ENCODE measurements at regions not wholly inside any gene's neighbourhood (a gene's known extent, or its start where the extent isn't known, plus 50 kb on each side); places are given as distances from the start of the nearest gene placed in this dataset.

DNA sequence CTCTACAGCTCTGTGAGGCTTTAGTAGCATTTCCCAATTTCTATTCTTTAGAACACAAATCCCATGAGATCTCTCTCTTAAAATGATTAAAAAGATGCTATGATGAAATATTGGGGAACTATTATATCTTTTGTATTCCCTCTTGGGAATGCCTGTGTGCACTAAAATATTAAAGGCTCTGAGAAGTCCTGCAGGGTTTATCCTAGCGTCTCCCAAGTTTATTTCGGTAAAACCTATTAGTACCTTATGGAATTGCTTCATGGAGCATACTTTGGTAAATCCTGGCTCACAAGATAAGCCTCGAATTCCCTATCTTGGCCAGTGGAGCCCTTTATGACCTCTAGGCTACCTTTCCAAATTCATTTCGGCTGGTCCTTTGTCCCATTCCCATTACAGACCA, 306.8 kb downstream of the VRK1 start:
- no peak overlapping the region for H3K56ac ChIP-seq (ENCODE audit: extremely low read depth, insufficient read depth, low read length)
- no peak overlapping the region for H2BK20ac ChIP-seq (ENCODE audit: low read depth, low read length)
- dilution Hi-C loops (cut with HindIII; ENCODE audit: low sequenced_read_pairs, unreplicated experiment) (no loop called here), intact Hi-C loops (cut with micrococcal nuclease) (no loop called here), in situ Hi-C loops (cut with MboI; ENCODE audit: low sequenced_read_pairs) (no loop called here)
- no TSS peak for BruUV-seq (replicated peaks)
- H2BK5ac ChIP-seq (ENCODE audit: low read depth, low read length, poor library complexity, severe bottlenecking): no peak overlapping the region
- H4K8ac ChIP-seq (ENCODE audit: low read depth in 2 of 2, low read length in 2 of 2): no peak overlapping the region
- H3K4me3 ChIP-seq (ENCODE audit: insufficient read depth, low read depth, low read length): no peak overlapping the region
- no peaks in the 10 kb centered on the region for H3K36me3 ChIP-seq (ENCODE audit: control insufficient read depth, insufficient read depth, low read length)
- no peak overlapping the region for H3K4me2 ChIP-seq (ENCODE audit: low read depth, low read length)
- no peak overlapping the region for H4K91ac ChIP-seq (ENCODE audit: insufficient read depth, low read depth, low read length)
- no peak overlapping the region for H2AFZ ChIP-seq (replicated peaks; ENCODE audit: low read length, poor library complexity)
- H3K79me1 ChIP-seq (ENCODE audit: low read depth in 1 of 2, low read length in 2 of 2): no peaks in the 10 kb centered on the region
- no peak overlapping the region for H3K14ac ChIP-seq (replicated peaks; ENCODE audit: low read depth, low read length)
- peaks cover 40% of the 10 kb centered on the region for H3K9me3 ChIP-seq (ENCODE audit: control insufficient read depth, insufficient read depth, low read length)
- WGBS, 2 experiments (ENCODE audit: extremely low coverage in 2 of 2, insufficient read length in 1 of 2): no CpG with 5 or more reads among the region's 4 CpGs
- H2AK9ac ChIP-seq (replicated peaks; ENCODE audit: low read depth, low read length, poor library complexity): no peak overlapping the region
- H2BK15ac ChIP-seq (ENCODE audit: low read depth, low read length): no peak overlapping the region
- no peak for TF ChIP-seq MAFK (IDR thresholded peaks at IDR 0.05; ENCODE audit: low read depth, low read length)
- TF ChIP-seq SMC3 (IDR thresholded peaks at IDR 0.05; ENCODE audit: low read depth, low read length): no peak
- TF ChIP-seq NFE2L2 (IDR thresholded peaks at IDR 0.05; ENCODE audit: low read depth, low read length): no peak
- TF ChIP-seq RFX5 (IDR thresholded peaks at IDR 0.05; ENCODE audit: low read depth, low read length): no peak
- TF ChIP-seq, protein P1, sequence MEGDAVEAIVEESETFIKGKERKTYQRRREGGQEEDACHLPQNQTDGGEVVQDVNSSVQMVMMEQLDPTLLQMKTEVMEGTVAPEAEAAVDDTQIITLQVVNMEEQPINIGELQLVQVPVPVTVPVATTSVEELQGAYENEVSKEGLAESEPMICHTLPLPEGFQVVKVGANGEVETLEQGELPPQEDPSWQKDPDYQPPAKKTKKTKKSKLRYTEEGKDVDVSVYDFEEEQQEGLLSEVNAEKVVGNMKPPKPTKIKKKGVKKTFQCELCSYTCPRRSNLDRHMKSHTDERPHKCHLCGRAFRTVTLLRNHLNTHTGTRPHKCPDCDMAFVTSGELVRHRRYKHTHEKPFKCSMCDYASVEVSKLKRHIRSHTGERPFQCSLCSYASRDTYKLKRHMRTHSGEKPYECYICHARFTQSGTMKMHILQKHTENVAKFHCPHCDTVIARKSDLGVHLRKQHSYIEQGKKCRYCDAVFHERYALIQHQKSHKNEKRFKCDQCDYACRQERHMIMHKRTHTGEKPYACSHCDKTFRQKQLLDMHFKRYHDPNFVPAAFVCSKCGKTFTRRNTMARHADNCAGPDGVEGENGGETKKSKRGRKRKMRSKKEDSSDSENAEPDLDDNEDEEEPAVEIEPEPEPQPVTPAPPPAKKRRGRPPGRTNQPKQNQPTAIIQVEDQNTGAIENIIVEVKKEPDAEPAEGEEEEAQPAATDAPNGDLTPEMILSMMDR (conservative IDR thresholded peaks at IDR 0.05; ENCODE audit: low read depth, low read length): no peak
- TF ChIP-seq MAZ (IDR thresholded peaks at IDR 0.05; ENCODE audit: borderline replicate concordance, low read depth, low read length): no peak
- H4K5ac ChIP-seq (ENCODE audit: low read depth, low read length): no peak overlapping the region
- H3K4me1 ChIP-seq (ENCODE audit: control insufficient read depth, insufficient read depth, low read length): no peaks in the 10 kb centered on the region
- H2BK120ac ChIP-seq (ENCODE audit: low read depth, low read length): no peak overlapping the region
- POLR2A ChIA-PET (ENCODE audit: unreplicated experiment): no interaction called here
- H3K27ac ChIP-seq (ENCODE audit: insufficient read depth, low read length): no peak overlapping the region
- no peak overlapping the region for H3K23ac ChIP-seq (ENCODE audit: low read depth, low read length)
- H2AK5ac ChIP-seq (ENCODE audit: low read depth, low read length): no peak overlapping the region
- DNase-seq (no peak), ATAC-seq (ENCODE audit: low read depth) (no peak)
- H3K18ac ChIP-seq (ENCODE audit: low read depth, low read length): no peak overlapping the region
- H3K9ac ChIP-seq (ENCODE audit: low read depth, low read length): no peak overlapping the region
- no peaks in the 10 kb centered on the region for H3K27me3 ChIP-seq (ENCODE audit: control insufficient read depth, insufficient read depth, low read length)
- no peaks in the 10 kb centered on the region for H3K9me1 ChIP-seq (ENCODE audit: insufficient read depth, low read length)
- CTCF ChIA-PET: interaction anchor here (1.0 kb wide), 1 partner anchor 19 kb away, joined by 6 read pairs; no protein-coding TSS in a partner anchor
- no peaks in the 10 kb centered on the region for H4K20me1 ChIP-seq (ENCODE audit: insufficient read depth, low read length)
- H3K4ac ChIP-seq (ENCODE audit: low read depth, low read length): no peak overlapping the region

Data from IMR-90 (cell line).